ENCODE measurements at regions not wholly inside any gene's neighbourhood (a gene's known extent, or its start where the extent isn't known, plus 50 kb on each side); places are given as distances from the start of the nearest gene placed in this dataset.
"Not testable (repeated sequence)": the region's sequence is repeated elsewhere in the genome, so short reads cannot be mapped to it uniquely, and the experiment has no call there.

GRCh38 chr9:95689669-95690068, 172.9 kb upstream of the PTCH1 start:
- TF ChIP-seq, protein P1, sequence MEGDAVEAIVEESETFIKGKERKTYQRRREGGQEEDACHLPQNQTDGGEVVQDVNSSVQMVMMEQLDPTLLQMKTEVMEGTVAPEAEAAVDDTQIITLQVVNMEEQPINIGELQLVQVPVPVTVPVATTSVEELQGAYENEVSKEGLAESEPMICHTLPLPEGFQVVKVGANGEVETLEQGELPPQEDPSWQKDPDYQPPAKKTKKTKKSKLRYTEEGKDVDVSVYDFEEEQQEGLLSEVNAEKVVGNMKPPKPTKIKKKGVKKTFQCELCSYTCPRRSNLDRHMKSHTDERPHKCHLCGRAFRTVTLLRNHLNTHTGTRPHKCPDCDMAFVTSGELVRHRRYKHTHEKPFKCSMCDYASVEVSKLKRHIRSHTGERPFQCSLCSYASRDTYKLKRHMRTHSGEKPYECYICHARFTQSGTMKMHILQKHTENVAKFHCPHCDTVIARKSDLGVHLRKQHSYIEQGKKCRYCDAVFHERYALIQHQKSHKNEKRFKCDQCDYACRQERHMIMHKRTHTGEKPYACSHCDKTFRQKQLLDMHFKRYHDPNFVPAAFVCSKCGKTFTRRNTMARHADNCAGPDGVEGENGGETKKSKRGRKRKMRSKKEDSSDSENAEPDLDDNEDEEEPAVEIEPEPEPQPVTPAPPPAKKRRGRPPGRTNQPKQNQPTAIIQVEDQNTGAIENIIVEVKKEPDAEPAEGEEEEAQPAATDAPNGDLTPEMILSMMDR (IDR thresholded peaks at IDR 0.05), result no peak
- no peak overlapping the region for H3K4me3 Mint-ChIP-seq
- H3K4me1 Mint-ChIP-seq (ENCODE audit: low read depth), result no peaks in the 10 kb centered on the region
- DNase-seq, result no peak
- H3K27ac Mint-ChIP-seq, result no peak overlapping the region
- ChIA-PET POLR2A (no interaction called here), CTCF (no interaction called here)
- H3K36me3 Mint-ChIP-seq (ENCODE audit: low read depth), result no peaks in the 10 kb centered on the region
- peaks cover 2% of the 10 kb centered on the region for H3K27me3 Mint-ChIP-seq
- intact Hi-C loops (cut with micrococcal nuclease), result no loop called here
- ATAC-seq, result no peak
- no peaks in the 10 kb centered on the region for H3K9me3 Mint-ChIP-seq

- no peak for ATAC-seq
- Mint-ChIP-seq H3K27ac (no peak overlapping the region), H3K4me1 (ENCODE audit: low read depth) (peaks cover 13% of the 10 kb centered on the region), H3K36me3 (ENCODE audit: low read depth) (no peaks in the 10 kb centered on the region), H3K9me3 (peaks cover 2% of the 10 kb centered on the region), H3K27me3 (peaks cover 8% of the 10 kb centered on the region), H3K4me3 (no peak overlapping the region)
- TF ChIP-seq, protein P1 (IDR thresholded peaks at IDR 0.05), result no peak
- ChIA-PET POLR2A (no interaction called here), CTCF (no interaction called here)
- intact Hi-C loops (cut with micrococcal nuclease), result no loop called here
- DNase-seq, result no peak
These were observed 167.7 kb upstream of the PTCH1 start for GRCh38 chr9:95684516-95684915.

DNA sequence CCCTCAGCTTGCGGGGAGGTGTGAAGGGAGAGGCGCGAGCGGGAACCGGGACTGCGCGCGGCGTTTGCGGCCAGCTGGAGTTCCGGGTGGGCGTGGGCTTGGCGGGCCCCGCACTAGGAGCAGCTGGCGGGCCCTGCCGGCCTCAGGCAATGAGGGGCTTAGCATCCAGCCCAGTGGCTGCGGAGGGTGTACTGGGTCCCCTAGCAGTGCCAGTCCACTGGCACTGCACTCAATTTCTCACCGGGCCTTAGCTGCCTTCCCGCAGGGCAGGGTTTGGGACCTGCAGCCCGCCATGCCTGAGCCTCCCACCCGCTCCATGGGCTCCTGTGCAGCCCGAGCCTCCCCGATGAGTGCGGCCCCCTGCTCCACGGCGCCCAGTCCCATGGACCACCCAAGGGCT, 163.5 kb upstream of the PTCH1 start:
- H3K4me3 Mint-ChIP-seq; H3K27ac Mint-ChIP-seq; intact Hi-C loops (cut with micrococcal nuclease); DNase-seq; H3K27me3 Mint-ChIP-seq; POLR2A ChIA-PET; H3K36me3 Mint-ChIP-seq (ENCODE audit: low read depth); ATAC-seq; CTCF ChIA-PET; H3K9me3 Mint-ChIP-seq: not testable (repeated sequence)
- H3K4me1 Mint-ChIP-seq (ENCODE audit: low read depth), result peaks cover 13% of the 10 kb centered on the region

DNA sequence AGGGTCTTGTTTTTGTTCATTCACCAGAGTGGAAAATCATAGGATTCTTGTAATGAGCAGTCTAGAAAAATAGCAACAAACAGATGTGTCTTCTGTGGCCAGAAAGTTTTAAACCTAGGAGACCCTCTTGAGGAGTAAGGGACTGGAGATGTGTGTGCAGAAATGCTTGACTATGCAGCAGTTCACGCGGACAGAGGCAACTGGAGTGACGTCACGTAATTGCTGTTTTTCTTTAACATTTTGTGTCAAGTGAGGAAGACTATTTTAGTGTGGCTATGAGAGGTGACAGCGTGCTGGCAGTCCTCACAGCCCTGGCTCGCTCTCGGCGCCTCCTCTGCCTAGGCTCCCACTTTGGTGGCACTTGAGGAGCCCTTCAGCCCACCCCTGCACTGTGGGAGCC, 163.1 kb upstream of the PTCH1 start:
- H3K27me3 Mint-ChIP-seq, result peaks cover 8% of the 10 kb centered on the region
- DNase-seq (no peak), ATAC-seq (no peak)
- TF ChIP-seq, protein P1 (IDR thresholded peaks at IDR 0.05), result no peak
- H3K4me1 Mint-ChIP-seq (ENCODE audit: low read depth), result peaks cover 13% of the 10 kb centered on the region
- POLR2A ChIA-PET, result no interaction called here
- no peak overlapping the region for H3K4me3 Mint-ChIP-seq
- no peaks in the 10 kb centered on the region for H3K36me3 Mint-ChIP-seq (ENCODE audit: low read depth)
- peaks cover 2% of the 10 kb centered on the region for H3K9me3 Mint-ChIP-seq
- intact Hi-C loops (cut with micrococcal nuclease), result no loop called here
- H3K27ac Mint-ChIP-seq, result no peak overlapping the region
- CTCF ChIA-PET, result no interaction called here

- ChIA-PET POLR2A (no interaction called here), CTCF (no interaction called here)
- H3K36me3 Mint-ChIP-seq (ENCODE audit: low read depth), result no peaks in the 10 kb centered on the region
- peaks cover 2% of the 10 kb centered on the region for H3K9me3 Mint-ChIP-seq
- peaks cover 8% of the 10 kb centered on the region for H3K27me3 Mint-ChIP-seq
- DNase-seq (no peak), ATAC-seq (no peak)
- TF ChIP-seq, protein P1 (IDR thresholded peaks at IDR 0.05), result no peak
- no peak overlapping the region for H3K27ac Mint-ChIP-seq
- H3K4me3 Mint-ChIP-seq, result no peak overlapping the region
- peaks cover 13% of the 10 kb centered on the region for H3K4me1 Mint-ChIP-seq (ENCODE audit: low read depth)
- intact Hi-C loops (cut with micrococcal nuclease), result no loop called here
These were observed 162.0 kb upstream of the PTCH1 start for GRCh38 chr9:95678759-95679158.

DNA sequence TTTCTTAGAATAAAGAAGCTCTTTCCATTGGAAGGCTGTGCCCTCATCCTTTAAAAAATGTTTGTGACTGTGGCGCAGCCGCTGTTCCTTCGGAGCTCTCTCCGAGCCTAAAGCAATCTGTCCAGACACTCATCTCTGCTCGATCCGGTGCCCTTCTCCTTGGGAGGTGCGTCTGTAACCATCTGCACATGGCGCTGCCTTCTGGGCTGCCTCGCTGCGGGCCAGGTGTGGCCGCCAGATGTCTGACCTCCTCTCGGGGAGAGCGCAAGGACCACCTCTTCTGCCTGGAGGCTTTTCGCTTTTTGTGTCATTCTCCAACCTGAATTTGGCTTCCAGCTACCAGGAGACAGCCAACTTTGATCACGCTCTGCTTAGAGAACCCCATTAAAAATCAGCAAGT, 153.4 kb upstream of the PTCH1 start:
- intact Hi-C loops (cut with micrococcal nuclease), result no loop called here
- H3K4me3 Mint-ChIP-seq, result no peak overlapping the region
- H3K27ac Mint-ChIP-seq, result no peak overlapping the region
- no peaks in the 10 kb centered on the region for H3K4me1 Mint-ChIP-seq (ENCODE audit: low read depth)
- ATAC-seq (no peak), DNase-seq (no peak)
- POLR2A ChIA-PET, result no interaction called here
- TF ChIP-seq, protein P1 (IDR thresholded peaks at IDR 0.05), result no peak
- H3K27me3 Mint-ChIP-seq, result peaks cover 22% of the 10 kb centered on the region
- H3K9me3 Mint-ChIP-seq, result no peaks in the 10 kb centered on the region
- CTCF ChIA-PET, result no interaction called here
- no peaks in the 10 kb centered on the region for H3K36me3 Mint-ChIP-seq (ENCODE audit: low read depth)
